HG02610 (cell line): ENCODE measurements at regions not wholly inside any gene's neighbourhood (a gene's known extent, or its start where the extent isn't known, plus 50 kb on each side); places are given as distances from the start of the nearest gene placed in this dataset.
A peak's percentile ranks its signal among the peaks of the same experiment; 100 is the strongest.
"Not testable (repeated sequence)": the region's sequence is repeated elsewhere in the genome, so short reads cannot be mapped to it uniquely, and the experiment has no call there.

Experiments
- ATAC-seq: cut with Tn5 transposase; IDR thresholded peaks from one replicate; pipeline ENCODE4 v1.9.1; 2021; ENCODE audit warnings: mild to moderate bottlenecking, moderate library complexity; ENCODE audit not compliant: unreplicated experiment

GRCh38 chr4:19016550-19016949 is 995.0 kb upstream of the LCORL start:
- ATAC-seq = not testable (repeated sequence)

GRCh38 chr4:19014594-19014993 is 993.0 kb upstream of the LCORL start:
- no peak for ATAC-seq

GRCh38 chr4:19010761-19011160 is 989.2 kb upstream of the LCORL start:
- ATAC-seq = no peak

- no peak for ATAC-seq
Measured at GRCh38 chr4:19009881-19010280, 988.3 kb upstream of the LCORL start.

- no peak for ATAC-seq
Measured at GRCh38 chr4:19005211-19005610, 983.7 kb upstream of the LCORL start.

- ATAC-seq = no peak
Measured at GRCh38 chr4:19002170-19002569, 980.6 kb upstream of the LCORL start.

- no peak for ATAC-seq
Measured at GRCh38 chr4:18999595-18999994, 978.0 kb upstream of the LCORL start.

- ATAC-seq = no peak
Measured at GRCh38 chr4:18981234-18981615, 959.7 kb upstream of the LCORL start.

GRCh38 chr4:18980516-18981233 is 959.1 kb upstream of the LCORL start:
- ATAC-seq = peak; percentile 84

GRCh38 chr4:18976884-18977283 is 955.3 kb upstream of the LCORL start:
- ATAC-seq = no peak

- no peak for ATAC-seq
Measured at GRCh38 chr4:18975916-18976808, 954.6 kb upstream of the LCORL start.

- ATAC-seq = no peak
Measured at GRCh38 chr4:18973296-18973695, 951.7 kb upstream of the LCORL start.

- ATAC-seq = no peak
Measured at GRCh38 chr4:18961879-18962278, 940.3 kb upstream of the LCORL start.

GRCh38 chr4:18961266-18961665 is 939.7 kb upstream of the LCORL start:
- no peak for ATAC-seq

GRCh38 chr4:18957716-18958115 is 936.2 kb upstream of the LCORL start:
- no peak for ATAC-seq

GRCh38 chr4:18954538-18954937 is 933.0 kb upstream of the LCORL start:
- ATAC-seq = no peak

GRCh38 chr4:18953613-18954012 is 932.1 kb upstream of the LCORL start:
- no peak for ATAC-seq

- ATAC-seq = no peak
Measured at GRCh38 chr4:18945464-18945863, 923.9 kb upstream of the LCORL start.

- ATAC-seq = no peak
Measured at GRCh38 chr4:18942874-18943273, 921.3 kb upstream of the LCORL start.

GRCh38 chr4:18938343-18939099 is 917.0 kb upstream of the LCORL start:
- no peak for ATAC-seq

GRCh38 chr4:18937746-18938145 is 916.2 kb upstream of the LCORL start:
- ATAC-seq = no peak
